ENCODE measurements at regions not wholly inside any gene's neighbourhood (a gene's known extent, or its start where the extent isn't known, plus 50 kb on each side); places are given as distances from the start of the nearest gene placed in this dataset.

DNA sequence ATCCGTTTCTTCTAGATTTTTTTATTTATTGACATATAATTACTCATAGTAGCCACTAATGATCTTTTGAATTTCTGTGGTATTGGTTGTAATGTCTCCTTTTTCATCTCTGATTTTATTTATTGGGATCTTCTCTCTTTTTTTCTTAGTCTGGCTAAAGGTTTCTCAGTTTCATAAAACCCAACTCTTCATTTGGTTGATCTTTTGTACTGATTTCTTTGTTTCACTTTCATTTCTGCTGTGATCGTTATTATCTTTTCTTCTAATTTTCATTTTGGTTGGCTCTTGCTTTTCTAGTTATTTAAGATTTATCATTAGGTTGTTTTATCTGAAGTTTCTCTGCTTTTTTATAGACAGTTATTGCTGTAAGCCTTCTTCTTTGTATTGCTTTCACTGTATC, 463.6 kb upstream of the CRIM1 start:
- TF ChIP-seq CTCF (IDR thresholded peaks at IDR 0.05; ENCODE audit: insufficient read depth, low read depth, low read length, missing control alignments): no peak
- H3K4me3 ChIP-seq (ENCODE audit: low read depth, low read length): no peak overlapping the region
- no peak for DNase-seq (ENCODE audit: low read depth)

DNA sequence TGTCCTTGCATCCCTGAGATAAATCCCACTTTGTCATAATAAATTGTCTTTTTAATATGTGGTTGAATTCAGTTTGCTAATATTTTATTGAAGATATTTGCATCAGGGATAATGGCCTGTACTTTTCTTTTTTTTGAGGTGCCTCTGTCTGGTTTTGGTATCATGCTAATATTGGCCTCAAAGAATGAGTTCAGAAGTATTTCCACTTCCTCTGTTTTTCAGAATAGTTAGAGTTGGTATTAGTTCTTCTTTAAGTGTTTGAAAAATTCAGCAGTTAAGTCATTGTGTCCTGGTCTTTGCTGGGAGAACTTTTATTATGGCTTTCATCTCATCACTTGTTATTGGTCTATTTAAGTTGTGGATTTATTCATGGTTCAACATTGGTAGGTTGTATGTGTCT, 464.1 kb upstream of the CRIM1 start:
- H3K4me3 ChIP-seq (ENCODE audit: low read depth, low read length): no peak overlapping the region
- no peak for DNase-seq (ENCODE audit: low read depth)
- TF ChIP-seq CTCF (IDR thresholded peaks at IDR 0.05; ENCODE audit: insufficient read depth, low read depth, low read length, missing control alignments): no peak

DNA sequence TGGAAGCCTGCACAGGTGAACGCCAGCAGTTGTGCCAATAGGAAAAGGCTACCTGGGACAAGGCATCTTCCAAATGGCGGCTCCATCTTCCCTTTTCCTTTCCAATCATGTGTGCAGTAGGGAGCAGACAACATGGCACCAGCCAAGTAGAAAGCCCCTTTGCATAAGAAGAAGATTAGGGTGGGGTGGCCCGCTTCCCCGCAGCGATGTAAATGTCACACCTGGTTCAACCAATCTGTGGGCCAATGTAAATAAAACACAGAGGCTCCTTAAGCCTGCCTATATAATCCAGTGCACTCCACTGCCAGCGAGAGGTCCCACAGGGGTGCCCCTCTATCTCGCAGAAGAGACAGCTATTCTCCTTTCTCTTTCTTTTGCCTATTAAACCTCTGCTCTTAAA, 468.4 kb upstream of the CRIM1 start:
- TF ChIP-seq CTCF (IDR thresholded peaks at IDR 0.05; ENCODE audit: insufficient read depth, low read depth, low read length, missing control alignments): no peak
- no peak overlapping the region for H3K4me3 ChIP-seq (ENCODE audit: low read depth, low read length)
- no peak for DNase-seq (ENCODE audit: low read depth)

- no peak for TF ChIP-seq CTCF (IDR thresholded peaks at IDR 0.05; ENCODE audit: insufficient read depth, low read depth, low read length, missing control alignments)
- DNase-seq (ENCODE audit: low read depth): no peak
- no peak overlapping the region for H3K4me3 ChIP-seq (ENCODE audit: low read depth, low read length)
Observed at GRCh38 chr2:35873921-35874320, 481.7 kb upstream of the CRIM1 start.

DNA sequence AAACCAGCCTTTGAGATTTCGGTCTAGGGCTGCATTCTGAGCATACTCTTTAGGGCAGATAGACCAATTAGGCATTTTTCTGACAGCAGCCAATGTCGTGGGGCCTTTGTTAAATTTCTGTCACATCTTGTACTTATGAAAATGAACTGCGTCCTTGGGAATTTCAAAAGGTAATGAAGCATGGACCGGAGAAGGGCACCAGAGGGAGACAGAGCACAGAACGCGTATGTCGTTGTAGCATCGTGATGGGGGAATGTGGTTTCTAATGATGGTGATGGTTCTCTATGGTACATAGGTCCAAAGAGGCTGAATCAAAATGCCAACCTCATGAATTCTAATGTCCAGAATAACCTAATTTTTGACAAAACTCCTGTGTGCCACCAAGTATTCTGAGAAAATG, 483.9 kb upstream of the CRIM1 start:
- TF ChIP-seq CTCF (IDR thresholded peaks at IDR 0.05; ENCODE audit: insufficient read depth, low read depth, low read length, missing control alignments): no peak
- H3K4me3 ChIP-seq (ENCODE audit: low read depth, low read length): no peak overlapping the region
- no peak for DNase-seq (ENCODE audit: low read depth)

DNA sequence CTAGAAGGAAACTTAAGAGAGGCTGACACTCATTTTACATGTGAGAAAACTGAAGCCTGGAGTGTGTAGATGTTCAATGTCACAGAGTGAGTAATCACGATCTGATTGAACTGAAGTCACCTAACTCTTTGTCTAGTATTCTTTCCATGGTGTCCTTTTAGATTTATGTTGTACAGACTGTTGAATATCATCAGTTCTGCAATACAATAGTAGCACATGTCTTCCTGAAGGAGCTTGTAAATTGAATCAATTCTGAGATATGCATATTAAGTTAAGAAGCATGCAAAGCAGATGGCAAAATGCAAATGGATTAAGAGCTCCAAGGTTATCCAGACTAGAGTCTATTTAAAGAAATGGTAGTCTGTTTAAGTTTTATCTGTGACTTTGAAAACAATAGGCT, 484.9 kb upstream of the CRIM1 start:
- no peak for DNase-seq (ENCODE audit: low read depth)
- TF ChIP-seq CTCF (IDR thresholded peaks at IDR 0.05; ENCODE audit: insufficient read depth, low read depth, low read length, missing control alignments): no peak
- no peak overlapping the region for H3K4me3 ChIP-seq (ENCODE audit: low read depth, low read length)

DNA sequence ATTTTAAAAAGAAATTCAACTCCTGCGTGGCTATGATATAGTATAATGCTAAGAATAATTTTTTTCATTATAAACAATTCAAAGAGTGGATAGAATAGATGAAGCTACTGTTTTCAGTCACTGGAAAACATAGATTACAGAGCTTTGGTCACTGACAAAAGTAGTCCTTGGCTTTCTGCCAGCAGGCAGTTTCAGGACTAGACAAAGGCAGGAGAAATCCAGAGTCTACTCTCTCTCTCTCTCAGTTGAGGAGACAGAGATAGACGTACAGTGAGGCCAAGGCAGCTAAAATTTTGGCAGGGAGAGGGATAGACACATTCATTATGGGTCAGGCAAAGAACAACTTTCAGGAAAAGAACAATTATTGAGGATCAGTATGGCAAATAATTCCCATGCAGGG, 491.4 kb upstream of the CRIM1 start:
- TF ChIP-seq CTCF (IDR thresholded peaks at IDR 0.05; ENCODE audit: insufficient read depth, low read depth, low read length, missing control alignments): no peak
- no peak overlapping the region for H3K4me3 ChIP-seq (ENCODE audit: low read depth, low read length)
- DNase-seq (ENCODE audit: low read depth): no peak

Data from GM12865 (cell line).